Muscle of leg (tissue), 3 donors: ENCODE measurements at regions not wholly inside any gene's neighbourhood (a gene's known extent, or its start where the extent isn't known, plus 50 kb on each side); places are given as distances from the start of the nearest gene placed in this dataset.
"Not testable (repeated sequence)": the region's sequence is repeated elsewhere in the genome, so short reads cannot be mapped to it uniquely, and the experiment has no call there.

Source experiments
- DNase-seq: peaks from one replicate; pipeline ENCODE4 v3.0.0; 2013
- H3K27ac ChIP-seq: one replicate; pipeline ENCODE4 v1.5.1; 2013; ENCODE audit warnings: mild to moderate bottlenecking, low read length, control low read depth
- H3K27me3 ChIP-seq: one replicate; pipeline ENCODE4 v1.6.1; 2013; ENCODE audit warnings: low read length; ENCODE audit not compliant: control insufficient read depth, insufficient read depth
- H3K36me3 ChIP-seq: one replicate; pipeline ENCODE4 v1.6.1; 2013; ENCODE audit warnings: low read length; ENCODE audit not compliant: control insufficient read depth, insufficient read depth
- H3K4me1 ChIP-seq: one replicate; pipeline ENCODE4 v1.6.1; 2013; ENCODE audit warnings: low read length; ENCODE audit not compliant: control insufficient read depth, insufficient read depth
- H3K4me3 ChIP-seq: one replicate; pipeline ENCODE4 v1.5.1; 2013; ENCODE audit warnings: low read length, control low read depth
- H3K9me3 ChIP-seq: replicated peaks from 2 replicates; pipeline ENCODE4 v1.6.1; 2013; ENCODE audit warnings: low read depth, low read length; ENCODE audit not compliant: control insufficient read depth
- WGBS: methylation state at CpG from one replicate; pipeline ENCODE4 v1.1.5; 2013; ENCODE audit warnings: missing lambda C conversion rate; ENCODE audit not compliant: insufficient coverage; 5-methylcytosine and 5-hydroxymethylcytosine counted together

DNA sequence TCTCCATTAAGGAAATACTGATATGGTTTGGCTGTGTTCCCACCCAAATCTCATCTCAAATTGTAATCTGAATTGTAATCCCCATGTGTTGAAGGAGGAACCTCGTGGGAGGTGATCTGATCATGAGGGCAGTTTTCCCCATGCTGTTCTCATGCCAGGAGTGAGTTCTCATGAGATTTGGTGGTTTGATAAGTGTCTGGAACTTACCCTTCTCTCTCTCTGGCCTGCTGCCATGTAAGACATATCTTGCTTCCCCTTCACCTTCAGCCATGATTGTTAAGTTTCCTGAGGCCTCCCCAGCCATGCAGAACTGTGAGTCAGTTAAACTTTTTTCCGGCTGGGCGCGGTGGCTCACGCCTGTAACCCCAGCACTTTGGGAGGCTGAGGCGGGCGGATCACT lies 340.3 kb upstream of the MAGEB18 start:
- not testable (repeated sequence) for H3K27ac ChIP-seq, H3K9me3 ChIP-seq, H3K4me1 ChIP-seq, H3K36me3 ChIP-seq, H3K27me3 ChIP-seq, H3K4me3 ChIP-seq
- peak; percentile 0 for DNase-seq
- WGBS: 93% methylated on average over 4 of the region's 7 CpGs

DNA sequence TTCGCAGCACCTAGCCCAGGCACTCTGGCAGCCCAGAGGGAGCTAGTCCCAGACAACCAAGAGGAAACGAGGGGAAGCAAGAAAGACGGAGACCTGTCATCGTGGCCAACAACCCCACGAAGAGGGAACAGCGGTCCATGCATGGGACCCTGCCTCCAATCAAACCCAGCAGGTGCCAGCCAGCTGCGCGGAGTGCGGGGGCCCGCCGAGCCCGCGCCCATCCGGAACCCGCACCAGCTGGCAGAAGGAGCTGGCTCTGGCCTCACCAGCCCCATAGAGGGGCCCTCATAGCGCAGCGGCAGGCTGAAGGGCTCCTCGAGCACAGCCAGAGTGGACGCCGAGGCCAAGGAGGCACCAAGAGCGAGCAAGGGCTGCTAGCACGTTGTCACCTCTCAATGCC lies 332.4 kb upstream of the MAGEB18 start:
- WGBS: 89% methylated on average over 18 of the region's 22 CpGs
- no peaks in the 10 kb centered on the region for H3K36me3 ChIP-seq
- DNase-seq: no peak

GRCh38 chrX:25807022-25807421 lies 331.1 kb upstream of the MAGEB18 start:
- DNase-seq: no peak
- WGBS: no CpG with 5 or more reads among the region's 2 CpGs
- no peaks in the 10 kb centered on the region for H3K27me3 ChIP-seq
- no peak overlapping the region for H3K4me3 ChIP-seq
- no peaks in the 10 kb centered on the region for H3K36me3 ChIP-seq
- H3K4me1 ChIP-seq: no peaks in the 10 kb centered on the region
- peaks cover 2% of the 10 kb centered on the region for H3K9me3 ChIP-seq
- H3K27ac ChIP-seq: no peak overlapping the region

More for the DNA sequence above, 332.4 kb upstream of the MAGEB18 start:
- H3K4me3 ChIP-seq: no peak overlapping the region
- no peaks in the 10 kb centered on the region for H3K4me1 ChIP-seq
- H3K9me3 ChIP-seq: peaks cover 2% of the 10 kb centered on the region
- no peak overlapping the region for H3K27ac ChIP-seq
- no peaks in the 10 kb centered on the region for H3K27me3 ChIP-seq

- H3K9me3 ChIP-seq: peaks cover 2% of the 10 kb centered on the region
- peak; percentile 6 for DNase-seq
- no peaks in the 10 kb centered on the region for H3K27me3 ChIP-seq
- no peaks in the 10 kb centered on the region for H3K4me1 ChIP-seq
- H3K27ac ChIP-seq: no peak overlapping the region
- no peak overlapping the region for H3K4me3 ChIP-seq
- H3K36me3 ChIP-seq: no peaks in the 10 kb centered on the region
- no CpG with 5 or more reads among the region's 1 CpG for WGBS
These were observed 327.9 kb upstream of the MAGEB18 start for GRCh38 chrX:25810202-25810601.

- Histone ChIP-seq H3K36me3 (no peaks in the 10 kb centered on the region), H3K4me1 (no peaks in the 10 kb centered on the region), H3K27me3 (no peaks in the 10 kb centered on the region), H3K4me3 (no peak overlapping the region), H3K9me3 (no peaks in the 10 kb centered on the region), H3K27ac (no peak overlapping the region)
- DNase-seq: no peak
- WGBS: no CpG with 5 or more reads among the region's 3 CpGs
These were observed 318.3 kb upstream of the MAGEB18 start for GRCh38 chrX:25819879-25820278.

GRCh38 chrX:25851141-25851540 lies 287.0 kb upstream of the MAGEB18 start:
- Histone ChIP-seq H3K4me1 (no peaks in the 10 kb centered on the region), H3K27ac (no peak overlapping the region), H3K4me3 (no peak overlapping the region), H3K27me3 (peaks cover 3% of the 10 kb centered on the region), H3K9me3 (no peaks in the 10 kb centered on the region), H3K36me3 (no peaks in the 10 kb centered on the region)
- DNase-seq: peak; percentile 8
- no CpG with 5 or more reads among the region's 3 CpGs for WGBS

- Histone ChIP-seq H3K4me3 (no peak overlapping the region), H3K27ac (no peak overlapping the region), H3K9me3 (no peaks in the 10 kb centered on the region), H3K36me3 (no peaks in the 10 kb centered on the region), H3K4me1 (no peaks in the 10 kb centered on the region), H3K27me3 (peaks cover 3% of the 10 kb centered on the region)
- no CpG with 5 or more reads among the region's 3 CpGs for WGBS
- DNase-seq: no peak
These were observed 285.1 kb upstream of the MAGEB18 start for GRCh38 chrX:25853002-25853479.

- DNase-seq: peak; percentile 8
- H3K27ac ChIP-seq: no peak overlapping the region
These were observed 279.8 kb upstream of the MAGEB18 start for GRCh38 chrX:25858273-25858880.

GRCh38 chrX:25860322-25860721 lies 277.8 kb upstream of the MAGEB18 start:
- Histone ChIP-seq H3K4me3 (no peak overlapping the region), H3K27me3 (no peaks in the 10 kb centered on the region), H3K9me3 (no peaks in the 10 kb centered on the region), H3K36me3 (no peaks in the 10 kb centered on the region), H3K27ac (no peak overlapping the region), H3K4me1 (no peaks in the 10 kb centered on the region)
- no peak for DNase-seq
- WGBS: 88% methylated on average over 3 of the region's 3 CpGs

More at GRCh38 chrX:25858273-25858880, 279.8 kb upstream of the MAGEB18 start:
- Histone ChIP-seq H3K27me3 (no peaks in the 10 kb centered on the region), H3K4me3 (no peak overlapping the region), H3K36me3 (no peaks in the 10 kb centered on the region), H3K9me3 (no peaks in the 10 kb centered on the region), H3K4me1 (no peaks in the 10 kb centered on the region)
- WGBS: no CpG with 5 or more reads among the region's 3 CpGs

GRCh38 chrX:25869761-25870160 lies 268.4 kb upstream of the MAGEB18 start:
- Histone ChIP-seq H3K9me3 (no peaks in the 10 kb centered on the region), H3K36me3 (no peaks in the 10 kb centered on the region), H3K4me3 (no peak overlapping the region), H3K27me3 (no peaks in the 10 kb centered on the region), H3K4me1 (no peaks in the 10 kb centered on the region), H3K27ac (no peak overlapping the region)
- DNase-seq: no peak
- WGBS: no CpG with 5 or more reads among the region's 1 CpG

- H3K9me3 ChIP-seq: no peaks in the 10 kb centered on the region
- H3K27ac ChIP-seq: no peak overlapping the region
- H3K4me3 ChIP-seq: no peak overlapping the region
- H3K27me3 ChIP-seq: no peaks in the 10 kb centered on the region
- no peaks in the 10 kb centered on the region for H3K36me3 ChIP-seq
- H3K4me1 ChIP-seq: no peaks in the 10 kb centered on the region
- no peak for DNase-seq
These were observed 265.4 kb upstream of the MAGEB18 start for GRCh38 chrX:25872786-25873185.
